H9 (cell line): ENCODE measurements at regions not wholly inside any gene's neighbourhood (a gene's known extent, or its start where the extent isn't known, plus 50 kb on each side); places are given as distances from the start of the nearest gene placed in this dataset.

Source experiments
- DNase-seq: peaks from one replicate; pipeline ENCODE4 v3.0.0-alpha.2; 2017
- H2AFZ ChIP-seq: one replicate; pipeline ENCODE4 v1.6.1; 2013; ENCODE audit warnings: mild to moderate bottlenecking, low read length, control low read depth, moderate library complexity
- H2AK5ac ChIP-seq: 2 replicates; pipeline ENCODE4 v1.6.1; 2013; ENCODE audit warnings: low read length, control low read depth, mixed read lengths; ENCODE audit not compliant: insufficient read length
- H2BK120ac ChIP-seq: one replicate; pipeline ENCODE4 v1.6.1; 2013; ENCODE audit warnings: low read depth, mild to moderate bottlenecking, low read length, control low read depth, inconsistent platforms; ENCODE audit not compliant: poor library complexity, severe bottlenecking
- H2BK12ac ChIP-seq: 2 replicates; pipeline ENCODE4 v1.6.1; 2013; ENCODE audit warnings: low read length, control low read depth, mixed read lengths, low read depth; ENCODE audit not compliant: insufficient read length
- H2BK15ac ChIP-seq: 2 replicates; pipeline ENCODE4 v1.6.1; 2013; ENCODE audit warnings: low read depth, low read length, control low read depth
- H2BK20ac ChIP-seq: one replicate; pipeline ENCODE4 v1.6.1; 2013; ENCODE audit warnings: low read depth, mild to moderate bottlenecking, low read length, control low read depth, inconsistent platforms; ENCODE audit not compliant: poor library complexity, severe bottlenecking
- H2BK5ac ChIP-seq: 2 replicates; pipeline ENCODE4 v1.6.1; 2013; ENCODE audit warnings: low read length, control low read depth, mixed read lengths; ENCODE audit not compliant: insufficient read length
- H3K14ac ChIP-seq: 2 replicates; pipeline ENCODE4 v1.6.1; 2013; ENCODE audit warnings: low read length, control low read depth; ENCODE audit not compliant: insufficient read depth
- H3K18ac ChIP-seq: 2 replicates; pipeline ENCODE4 v1.6.1; 2013; ENCODE audit warnings: low read depth, mild to moderate bottlenecking, mixed read lengths, low read length, control low read depth; ENCODE audit not compliant: insufficient read length
- H3K23ac ChIP-seq: 2 replicates; pipeline ENCODE4 v1.6.1; 2013; ENCODE audit warnings: low read length, control low read depth, mixed read lengths, low read depth; ENCODE audit not compliant: insufficient read length
- H3K23me2 ChIP-seq: 2 replicates; pipeline ENCODE4 v1.6.1; 2013; ENCODE audit warnings: low read depth, mild to moderate bottlenecking, mixed read lengths, low read length, control low read depth; ENCODE audit not compliant: insufficient read length, poor library complexity, severe bottlenecking
- H3K27ac ChIP-seq: 2 replicates; pipeline ENCODE4 v1.5.1; 2013; ENCODE audit warnings: low read length, control low read depth, mixed read lengths, low read depth; ENCODE audit not compliant: insufficient read length
- H3K27me3 ChIP-seq: 2 replicates; pipeline ENCODE4 v1.6.1; 2013; ENCODE audit warnings: low read length, control low read depth, inconsistent platforms; ENCODE audit not compliant: insufficient read depth
- H3K4ac ChIP-seq: 2 replicates; pipeline ENCODE4 v1.6.1; 2013; ENCODE audit warnings: low read depth, mild to moderate bottlenecking, control low read depth, inconsistent platforms, low read length, moderate library complexity
- H3K4me1 ChIP-seq: 2 replicates; pipeline ENCODE4 v1.6.1; 2013; ENCODE audit warnings: low read length, control low read depth, inconsistent platforms; ENCODE audit not compliant: insufficient read depth
- H3K4me2 ChIP-seq: 2 replicates; pipeline ENCODE4 v1.6.1; 2013; ENCODE audit warnings: low read length, control low read depth, mixed read lengths; ENCODE audit not compliant: insufficient read length, insufficient read depth
- H3K56ac ChIP-seq: 2 replicates; pipeline ENCODE4 v1.6.1; 2013; ENCODE audit warnings: low read depth, mild to moderate bottlenecking, mixed read lengths, low read length, control low read depth; ENCODE audit not compliant: insufficient read length
- H3K79me1 ChIP-seq: 2 replicates; pipeline ENCODE4 v1.6.1; 2013; ENCODE audit warnings: low read depth, mild to moderate bottlenecking, moderate library complexity, low read length, control low read depth, inconsistent platforms; ENCODE audit not compliant: insufficient read depth, poor library complexity, severe bottlenecking
- H3K79me2 ChIP-seq: 2 replicates; pipeline ENCODE4 v1.6.1; 2013; ENCODE audit warnings: low read length, control low read depth, inconsistent platforms; ENCODE audit not compliant: insufficient read depth
- H3K9ac ChIP-seq: 2 replicates; pipeline ENCODE4 v1.6.1; 2013; ENCODE audit warnings: low read length, control low read depth, mixed read lengths; ENCODE audit not compliant: insufficient read length; ENCODE audit errors: extremely low read depth
- H3K9me3 ChIP-seq: one replicate; pipeline ENCODE4 v1.6.1; 2013; ENCODE audit warnings: low read depth, low read length, inconsistent platforms; ENCODE audit not compliant: control insufficient read depth
- H3T11ph ChIP-seq: one replicate; pipeline ENCODE4 v1.6.1; 2013; ENCODE audit warnings: mild to moderate bottlenecking, low read length, control low read depth, inconsistent platforms
- H4K20me1 ChIP-seq: one replicate; pipeline ENCODE4 v1.6.1; 2013; ENCODE audit not compliant: control insufficient read depth, insufficient read length, insufficient read depth
- H4K5ac ChIP-seq: 2 replicates; pipeline ENCODE4 v1.6.1; 2013; ENCODE audit warnings: low read depth, mild to moderate bottlenecking, mixed read lengths, low read length, control low read depth; ENCODE audit not compliant: insufficient read length
- H4K8ac ChIP-seq: replicated peaks from 2 replicates; pipeline ENCODE4 v1.6.1; 2013; ENCODE audit warnings: low read length, control low read depth, mixed read lengths, low read depth; ENCODE audit not compliant: insufficient read length
- H4K91ac ChIP-seq: 2 replicates; pipeline ENCODE4 v1.6.1; 2013; ENCODE audit warnings: low read depth, mild to moderate bottlenecking, moderate library complexity, mixed read lengths, low read length, control low read depth; ENCODE audit not compliant: insufficient read length
- H3K27ac Mint-ChIP-seq, 3 experiments: 2 replicates in 2 of 3; 3 replicates in 1 of 3; pipeline ENCODE4 v1.8.0; 2020 to 2021; ENCODE audit warnings: mixed read lengths in 3 of 3, mild to moderate bottlenecking in 1 of 3, moderate library complexity in 1 of 3
- H3K27me3 Mint-ChIP-seq: 2 replicates; pipeline ENCODE4 v1.8.0; 2021; ENCODE audit warnings: low read depth, mild to moderate bottlenecking, moderate library complexity, mixed read lengths
- H3K36me3 Mint-ChIP-seq, 3 experiments: 2 replicates in 2 of 3; 3 replicates in 1 of 3; pipeline ENCODE4 v1.8.0; 2020 to 2021; ENCODE audit warnings: low read depth in 3 of 3, mixed read lengths in 3 of 3; ENCODE audit not compliant: insufficient read depth in 1 of 3
- H3K4me1 Mint-ChIP-seq, 2 experiments: 2 replicates each; pipeline ENCODE4 v1.8.0; 2020; ENCODE audit warnings: mixed read lengths in 2 of 2
- H3K4me3 Mint-ChIP-seq, 2 experiments: 2 replicates in 1 of 2; 3 replicates in 1 of 2; pipeline ENCODE4 v1.8.0; 2020 to 2021; ENCODE audit warnings: mild to moderate bottlenecking in 2 of 2, mixed read lengths in 2 of 2, moderate library complexity in 1 of 2
- H3K9me3 Mint-ChIP-seq, 2 experiments: 2 replicates in 1 of 2; 3 replicates in 1 of 2; pipeline ENCODE4 v1.8.0; 2020; ENCODE audit warnings: mild to moderate bottlenecking in 2 of 2, mixed read lengths in 2 of 2, moderate library complexity in 1 of 2
- CTCF ChIP-seq: fragments of 200-600 bp; sonication (generic); conservative IDR thresholded peaks from 3 replicates; pipeline ENCODE4 v1.8.0; 2021; ENCODE audit warnings: antibody characterized with exemption, mild to moderate bottlenecking

- Histone ChIP-seq H4K5ac (no peak overlapping the region), H3K27ac (no peak overlapping the region), H4K20me1 (no peaks in the 10 kb centered on the region), H3T11ph (no peak overlapping the region), H3K9me3 (peaks cover 34% of the 10 kb centered on the region), H3K4me1 (no peaks in the 10 kb centered on the region), H4K8ac (no peak overlapping the region), H3K14ac (no peak overlapping the region), H2AK5ac (no peak overlapping the region), H2BK12ac (no peak overlapping the region), H3K79me1 (no peaks in the 10 kb centered on the region), H3K79me2 (no peaks in the 10 kb centered on the region), H3K23ac (no peak overlapping the region), H3K27me3 (no peaks in the 10 kb centered on the region), H3K18ac (no peak overlapping the region), H2BK15ac (no peak overlapping the region), H3K56ac (no peak overlapping the region), H3K4me2 (no peak overlapping the region), H2BK20ac (no peak overlapping the region), H4K91ac (no peak overlapping the region), H2AFZ (no peak overlapping the region), H3K23me2 (no peaks in the 10 kb centered on the region), H3K9ac (no peak overlapping the region), H2BK120ac (no peak overlapping the region), H2BK5ac (no peak overlapping the region), H3K4ac (no peak overlapping the region)
- DNase-seq: no peak
- no peak overlapping the region for H3K4me3 Mint-ChIP-seq
- no peak overlapping the region for H3K27ac Mint-ChIP-seq
- peaks cover 84 to 89% of the 10 kb centered on the region in 2 experiments for H3K9me3 Mint-ChIP-seq
- H3K36me3 Mint-ChIP-seq: peaks cover 9 to 23% (median 16%) of the 10 kb centered on the region in 3 experiments; a peak in 6 of 7 replicates
- no peaks in the 10 kb centered on the region for H3K27me3 Mint-ChIP-seq
- no peaks in the 10 kb centered on the region for H3K4me1 Mint-ChIP-seq
- no peak for TF ChIP-seq CTCF
These were observed 60.0 kb upstream of the CYSLTR1 start for GRCh38 chrX:78387364-78387763.
